ENCODE measurements at regions not wholly inside any gene's neighbourhood (a gene's known extent, or its start where the extent isn't known, plus 50 kb on each side); places are given as distances from the start of the nearest gene placed in this dataset.

GRCh38 chr6:44047801-44048200 is 79.5 kb downstream of the MRPL14 start:
- ATAC-seq (ENCODE audit: insufficient read depth, low FRiP score), result no peak
- H3K9me3 ChIP-seq (ENCODE audit: control insufficient read depth in 4 of 4, insufficient read depth in 3 of 4, low read length in 3 of 4), result no peaks in the 10 kb centered on the region
- no peak overlapping the region for H3K9ac ChIP-seq (ENCODE audit: insufficient read depth in 1 of 2, low read length in 2 of 2)
- no peak for DNase-seq
- H3K27ac ChIP-seq (ENCODE audit: low read depth in 1 of 2, low read length in 1 of 2), result no peak overlapping the region
- H3K27me3 ChIP-seq (ENCODE audit: control insufficient read depth in 3 of 3, insufficient read depth in 3 of 3, low read length in 2 of 3), result no peaks in the 10 kb centered on the region
- H3K4me3 ChIP-seq, result no peak overlapping the region
- peaks cover 0 to 30% (median 9%) of the 10 kb centered on the region in 5 donors for H3K4me1 ChIP-seq (ENCODE audit: control insufficient read depth in 5 of 5, insufficient read depth in 5 of 5, low read length in 5 of 5)
- 92 to 95% methylated on average over 3 of the region's 3 CpGs for WGBS, 2 donors
- no peaks in the 10 kb centered on the region for H3K36me3 ChIP-seq (ENCODE audit: control insufficient read depth in 4 of 4, insufficient read depth in 4 of 4, low read length in 4 of 4)
- TF ChIP-seq, protein P1, sequence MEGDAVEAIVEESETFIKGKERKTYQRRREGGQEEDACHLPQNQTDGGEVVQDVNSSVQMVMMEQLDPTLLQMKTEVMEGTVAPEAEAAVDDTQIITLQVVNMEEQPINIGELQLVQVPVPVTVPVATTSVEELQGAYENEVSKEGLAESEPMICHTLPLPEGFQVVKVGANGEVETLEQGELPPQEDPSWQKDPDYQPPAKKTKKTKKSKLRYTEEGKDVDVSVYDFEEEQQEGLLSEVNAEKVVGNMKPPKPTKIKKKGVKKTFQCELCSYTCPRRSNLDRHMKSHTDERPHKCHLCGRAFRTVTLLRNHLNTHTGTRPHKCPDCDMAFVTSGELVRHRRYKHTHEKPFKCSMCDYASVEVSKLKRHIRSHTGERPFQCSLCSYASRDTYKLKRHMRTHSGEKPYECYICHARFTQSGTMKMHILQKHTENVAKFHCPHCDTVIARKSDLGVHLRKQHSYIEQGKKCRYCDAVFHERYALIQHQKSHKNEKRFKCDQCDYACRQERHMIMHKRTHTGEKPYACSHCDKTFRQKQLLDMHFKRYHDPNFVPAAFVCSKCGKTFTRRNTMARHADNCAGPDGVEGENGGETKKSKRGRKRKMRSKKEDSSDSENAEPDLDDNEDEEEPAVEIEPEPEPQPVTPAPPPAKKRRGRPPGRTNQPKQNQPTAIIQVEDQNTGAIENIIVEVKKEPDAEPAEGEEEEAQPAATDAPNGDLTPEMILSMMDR (IDR thresholded peaks at IDR 0.05; ENCODE audit: control extremely low read depth, extremely low read depth), result no peak

GRCh38 chr6:44047179-44047546 is 80.1 kb downstream of the MRPL14 start:
- Histone ChIP-seq H3K27me3 (ENCODE audit: control insufficient read depth in 3 of 3, insufficient read depth in 3 of 3, low read length in 2 of 3) (no peaks in the 10 kb centered on the region), H3K9ac (ENCODE audit: insufficient read depth in 1 of 2, low read length in 2 of 2) (no peak overlapping the region), H3K4me1 (ENCODE audit: control insufficient read depth in 5 of 5, insufficient read depth in 5 of 5, low read length in 5 of 5) (peaks cover 0 to 24% (median 6%) of the 10 kb centered on the region in 5 donors), H3K27ac (ENCODE audit: low read depth in 1 of 2, low read length in 1 of 2) (no peak overlapping the region), H3K4me3 (no peak overlapping the region), H3K9me3 (ENCODE audit: control insufficient read depth in 4 of 4, insufficient read depth in 3 of 4, low read length in 3 of 4) (no peaks in the 10 kb centered on the region), H3K36me3 (ENCODE audit: control insufficient read depth in 4 of 4, insufficient read depth in 4 of 4, low read length in 4 of 4) (no peaks in the 10 kb centered on the region)
- 74 to 81% methylated on average over 2 of the region's 2 CpGs for WGBS, 2 donors
- ATAC-seq (ENCODE audit: insufficient read depth, low FRiP score) (no peak), DNase-seq (no peak)
- TF ChIP-seq, protein P1 (IDR thresholded peaks at IDR 0.05; ENCODE audit: control extremely low read depth, extremely low read depth), result no peak

DNA sequence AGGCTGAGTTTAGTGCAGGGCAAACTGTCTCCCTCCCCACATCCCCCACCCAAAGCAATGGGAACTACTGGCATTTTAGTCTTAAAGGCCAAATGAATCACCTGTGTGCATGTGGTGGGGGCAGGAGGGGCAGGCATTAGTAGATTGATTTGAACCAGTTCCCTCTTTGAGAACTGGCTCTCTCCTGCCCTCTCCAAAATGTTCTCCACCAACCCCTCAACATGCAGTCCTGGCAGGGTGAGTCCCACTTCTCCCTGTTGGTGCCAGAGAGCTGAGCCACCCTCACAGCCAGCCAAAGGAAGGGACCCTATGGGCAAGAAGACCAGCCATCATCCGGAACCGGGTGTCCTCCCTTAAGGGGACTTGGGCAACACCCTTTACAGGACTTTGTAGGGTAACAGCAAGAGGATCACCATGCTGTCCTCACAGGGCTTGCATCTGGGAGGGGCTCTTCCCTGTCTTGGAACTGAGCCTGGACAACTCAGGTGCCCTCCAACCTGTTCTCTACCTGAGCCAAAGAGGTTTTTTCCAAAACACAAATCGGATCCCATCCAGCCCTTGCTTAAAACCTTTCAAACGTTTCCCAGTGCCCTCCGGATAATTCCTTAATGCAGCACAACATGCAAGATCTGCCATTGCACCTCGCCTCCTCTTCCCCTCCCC is 80.6 kb downstream of the MRPL14 start:
- peaks cover 0 to 22% (median 6%) of the 10 kb centered on the region in 5 donors for H3K4me1 ChIP-seq (ENCODE audit: control insufficient read depth in 5 of 5, insufficient read depth in 5 of 5, low read length in 5 of 5)

More for the DNA sequence above, 80.6 kb downstream of the MRPL14 start:
- no peak for DNase-seq
- no peaks in the 10 kb centered on the region for H3K27me3 ChIP-seq (ENCODE audit: control insufficient read depth in 3 of 3, insufficient read depth in 3 of 3, low read length in 2 of 3)
- H3K9me3 ChIP-seq (ENCODE audit: control insufficient read depth in 4 of 4, insufficient read depth in 3 of 4, low read length in 3 of 4), result no peaks in the 10 kb centered on the region
- WGBS, 2 donors, result 77 to 80% methylated on average over 6 of the region's 6 CpGs
- H3K27ac ChIP-seq (ENCODE audit: low read depth in 1 of 2, low read length in 1 of 2), result no peak overlapping the region
- no peak overlapping the region for H3K4me3 ChIP-seq
- H3K9ac ChIP-seq (ENCODE audit: insufficient read depth in 1 of 2, low read length in 2 of 2), result no peak overlapping the region
- TF ChIP-seq, protein P1 (IDR thresholded peaks at IDR 0.05; ENCODE audit: control extremely low read depth, extremely low read depth), result no peak
- H3K36me3 ChIP-seq (ENCODE audit: control insufficient read depth in 4 of 4, insufficient read depth in 4 of 4, low read length in 4 of 4), result no peaks in the 10 kb centered on the region
- no peak for ATAC-seq (ENCODE audit: insufficient read depth, low FRiP score)

All from lung (tissue), 11 donors.